Gastrocnemius medialis (tissue), 4 donors: ENCODE measurements at regions not wholly inside any gene's neighbourhood (a gene's known extent, or its start where the extent isn't known, plus 50 kb on each side); places are given as distances from the start of the nearest gene placed in this dataset.

ENCODE experiments used
- CTCF ChIP-seq, 5 experiments: fragments of 450-650 bp in 3 of 5; fragments of 200-600 bp in 2 of 5; sonication (generic) in 2 of 5; IDR thresholded peaks in 4 of 5; conservative IDR thresholded peaks in 1 of 5; 1 replicate in 4 of 5; 2 replicates in 1 of 5; pipeline ENCODE4 v1.5.1; 2016 to 2019; ENCODE audit warnings: antibody characterized with exemption in 5 of 5, mild to moderate bottlenecking in 3 of 5, moderate library complexity in 3 of 5
- POLR2A ChIP-seq, 2 donors: fragments of 450-650 bp; IDR thresholded peaks; one replicate each; pipeline ENCODE4 v1.6.1; 2017; ENCODE audit warnings: antibody characterized with exemption in 2 of 2, mild to moderate bottlenecking in 2 of 2, moderate library complexity in 2 of 2

DNA sequence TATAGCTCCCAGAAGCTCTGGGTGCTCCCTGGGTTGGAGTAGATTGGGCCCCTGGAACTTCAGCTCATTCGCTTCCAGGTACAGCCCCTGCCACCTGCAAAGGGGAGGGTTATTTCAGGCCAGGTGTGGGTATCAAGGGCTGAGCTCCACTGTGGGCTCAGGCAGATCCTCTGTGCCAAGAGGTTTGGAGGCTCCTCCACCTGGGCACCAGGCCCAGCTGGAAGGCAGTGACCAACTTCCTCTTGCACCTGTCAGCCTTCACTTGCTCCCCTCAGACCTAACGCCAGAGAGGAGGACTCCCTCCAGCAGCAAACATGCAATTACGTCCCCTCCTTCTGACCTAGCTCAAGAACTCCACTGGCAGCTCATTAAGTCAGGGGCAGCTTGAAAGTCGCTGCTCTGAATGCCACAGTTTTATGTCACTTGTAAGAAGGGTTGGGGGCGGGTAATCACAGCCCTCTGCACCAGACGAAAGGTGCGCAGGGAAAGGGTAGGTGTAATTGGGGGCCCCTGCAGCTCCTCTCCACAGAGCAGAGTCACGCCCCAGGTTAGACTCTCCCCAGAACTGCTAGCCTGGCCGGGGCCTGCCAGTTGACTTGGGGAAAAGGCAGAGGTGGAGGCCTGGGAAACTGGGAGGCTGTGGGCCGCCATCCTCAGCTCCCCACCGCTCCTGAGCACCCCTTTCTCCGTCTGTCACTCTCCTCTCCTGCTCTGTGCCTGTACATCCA lies 125.0 kb upstream of the TMPRSS2 start:
- TF ChIP-seq CTCF (IDR thresholded peaks at IDR 0.05 in 4 of 5, conservative IDR thresholded peaks at IDR 0.05 in 1 of 5) (no peak), POLR2A (IDR thresholded peaks at IDR 0.05) (no peak)
